Upper lobe of right lung (tissue), 1 donor: ENCODE measurements at regions not wholly inside any gene's neighbourhood (a gene's known extent, or its start where the extent isn't known, plus 50 kb on each side); places are given as distances from the start of the nearest gene placed in this dataset.

Source experiments
- ATAC-seq: fragments of 200-7000 bp; cut with Tn5 transposase; one replicate; pipeline ENCODE4 v1.9.1; 2020; ENCODE audit warnings: mild to moderate bottlenecking, moderate library complexity
- DNase-seq: peaks from one replicate; pipeline ENCODE4 v3.0.0-alpha.2; 2020
- H3K27ac ChIP-seq: fragments of 200-600 bp; one replicate; pipeline ENCODE4 v1.8.0; 2022
- H3K27me3 ChIP-seq: fragments of 200-600 bp; one replicate; pipeline ENCODE4 v1.8.0; 2022; ENCODE audit warnings: mild to moderate bottlenecking
- H3K36me3 ChIP-seq: fragments of 200-600 bp; one replicate; pipeline ENCODE4 v1.8.0; 2022
- H3K4me1 ChIP-seq: fragments of 200-600 bp; one replicate; pipeline ENCODE4 v1.8.0; 2022
- H3K4me3 ChIP-seq: fragments of 200-600 bp; one replicate; pipeline ENCODE4 v1.8.0; 2022; ENCODE audit warnings: mild to moderate bottlenecking
- H3K9me3 ChIP-seq: fragments of 200-600 bp; one replicate; pipeline ENCODE4 v1.8.0; 2022
- intact Hi-C: fragments of 100-400 bp; cut with DNase I; formaldehyde crosslinking; loops from one replicate; pipeline ENCODE4 v1.11.0; 2022
- TF ChIP-seq, protein P1 (sequence below): fragments of 200-600 bp; IDR thresholded peaks from one replicate; pipeline ENCODE4 v1.8.0; 2022; ENCODE audit warnings: antibody characterized with exemption
- donor health status: DM: no; HTN: yes; CAD: no; lungs with severe emphysema.

DNA sequence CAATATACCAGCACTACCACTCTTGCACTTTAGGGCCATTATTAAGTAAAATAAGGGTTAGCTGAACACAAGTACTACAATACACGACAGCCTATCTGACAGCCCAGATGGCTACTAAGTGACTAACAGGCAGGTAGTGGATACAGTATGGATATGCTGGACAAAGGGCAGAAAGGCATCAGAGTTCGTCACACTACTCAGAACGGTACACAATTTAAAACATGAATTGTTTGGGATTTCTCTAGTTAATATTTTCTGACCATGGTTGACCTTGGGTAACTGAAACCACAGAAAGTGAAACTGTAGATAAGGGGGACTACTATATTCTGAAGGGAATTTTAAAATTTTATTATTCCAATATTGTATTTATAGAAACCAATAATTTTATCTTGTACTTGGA, 101.3 kb upstream of the SKAP2 start:
- TF ChIP-seq, protein P1, sequence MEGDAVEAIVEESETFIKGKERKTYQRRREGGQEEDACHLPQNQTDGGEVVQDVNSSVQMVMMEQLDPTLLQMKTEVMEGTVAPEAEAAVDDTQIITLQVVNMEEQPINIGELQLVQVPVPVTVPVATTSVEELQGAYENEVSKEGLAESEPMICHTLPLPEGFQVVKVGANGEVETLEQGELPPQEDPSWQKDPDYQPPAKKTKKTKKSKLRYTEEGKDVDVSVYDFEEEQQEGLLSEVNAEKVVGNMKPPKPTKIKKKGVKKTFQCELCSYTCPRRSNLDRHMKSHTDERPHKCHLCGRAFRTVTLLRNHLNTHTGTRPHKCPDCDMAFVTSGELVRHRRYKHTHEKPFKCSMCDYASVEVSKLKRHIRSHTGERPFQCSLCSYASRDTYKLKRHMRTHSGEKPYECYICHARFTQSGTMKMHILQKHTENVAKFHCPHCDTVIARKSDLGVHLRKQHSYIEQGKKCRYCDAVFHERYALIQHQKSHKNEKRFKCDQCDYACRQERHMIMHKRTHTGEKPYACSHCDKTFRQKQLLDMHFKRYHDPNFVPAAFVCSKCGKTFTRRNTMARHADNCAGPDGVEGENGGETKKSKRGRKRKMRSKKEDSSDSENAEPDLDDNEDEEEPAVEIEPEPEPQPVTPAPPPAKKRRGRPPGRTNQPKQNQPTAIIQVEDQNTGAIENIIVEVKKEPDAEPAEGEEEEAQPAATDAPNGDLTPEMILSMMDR: no peak
- H3K4me3 ChIP-seq: no peak overlapping the region
- no peak for ATAC-seq
- H3K27ac ChIP-seq: no peak overlapping the region
- no peaks in the 10 kb centered on the region for H3K9me3 ChIP-seq
- no peak for DNase-seq
- H3K27me3 ChIP-seq: no peaks in the 10 kb centered on the region
- H3K4me1 ChIP-seq: no peaks in the 10 kb centered on the region
- intact Hi-C loops: no loop called here
- H3K36me3 ChIP-seq: no peaks in the 10 kb centered on the region

DNA sequence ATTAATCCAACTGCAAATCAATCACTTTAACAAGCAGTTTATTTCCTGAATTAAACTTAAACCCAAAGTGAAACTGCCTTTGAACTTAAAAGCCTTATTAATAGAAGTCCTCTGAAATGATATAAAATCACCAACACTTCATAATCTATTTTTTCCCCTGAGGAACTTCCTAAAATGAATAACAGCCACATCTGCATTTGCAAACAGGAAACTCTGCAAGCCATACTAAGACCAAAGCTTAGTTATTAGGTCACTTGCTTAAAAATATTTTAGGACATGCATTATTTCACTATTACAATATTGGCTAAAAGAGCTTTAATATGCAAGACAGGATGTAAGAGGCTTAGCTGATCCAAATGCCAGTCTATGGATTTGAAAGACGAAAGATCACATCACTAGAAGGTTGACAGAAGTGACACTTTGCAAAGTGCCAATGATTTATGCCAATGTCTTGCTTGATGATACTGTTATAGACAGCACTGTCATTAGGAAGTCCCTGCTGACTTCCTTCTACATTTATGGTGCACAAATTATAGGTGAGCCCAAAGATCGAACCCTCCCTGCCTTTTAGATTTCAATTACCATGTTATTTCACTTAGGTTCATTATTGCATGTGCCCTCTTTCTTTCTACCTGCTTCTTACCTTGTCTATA, 99.9 kb upstream of the SKAP2 start:
- Histone ChIP-seq H3K27me3 (no peaks in the 10 kb centered on the region), H3K9me3 (no peaks in the 10 kb centered on the region), H3K36me3 (no peaks in the 10 kb centered on the region), H3K4me3 (no peak overlapping the region), H3K27ac (no peak overlapping the region), H3K4me1 (no peaks in the 10 kb centered on the region)
- DNase-seq (no peak), ATAC-seq (no peak)
- TF ChIP-seq, protein P1: no peak
- intact Hi-C loops: no loop called here

DNA sequence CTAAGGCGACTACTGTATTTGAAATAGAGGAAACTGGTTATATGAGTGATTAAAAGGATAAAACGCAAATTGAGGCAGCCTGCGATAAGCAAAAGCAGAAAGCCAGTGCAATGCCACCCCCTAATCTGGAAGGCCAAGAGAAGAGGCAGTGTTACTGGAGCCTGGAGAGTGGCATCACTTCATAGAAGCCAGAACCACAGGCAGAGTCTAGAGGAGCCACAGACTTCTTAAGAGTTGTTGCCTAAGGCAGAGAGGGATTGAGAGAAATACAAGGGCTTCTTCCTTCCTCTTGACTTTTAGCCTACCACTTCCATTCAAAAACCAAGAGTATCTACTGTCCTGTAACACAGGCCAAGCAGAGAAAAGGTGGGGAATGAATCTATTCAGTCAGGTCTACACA, 94.9 kb upstream of the SKAP2 start:
- Histone ChIP-seq H3K27ac (no peak overlapping the region), H3K4me1 (no peaks in the 10 kb centered on the region), H3K27me3 (peaks cover 2% of the 10 kb centered on the region), H3K36me3 (no peaks in the 10 kb centered on the region), H3K9me3 (no peaks in the 10 kb centered on the region), H3K4me3 (no peak overlapping the region)
- ATAC-seq (no peak), DNase-seq (no peak)
- TF ChIP-seq, protein P1: no peak
- intact Hi-C loops: no loop called here

DNA sequence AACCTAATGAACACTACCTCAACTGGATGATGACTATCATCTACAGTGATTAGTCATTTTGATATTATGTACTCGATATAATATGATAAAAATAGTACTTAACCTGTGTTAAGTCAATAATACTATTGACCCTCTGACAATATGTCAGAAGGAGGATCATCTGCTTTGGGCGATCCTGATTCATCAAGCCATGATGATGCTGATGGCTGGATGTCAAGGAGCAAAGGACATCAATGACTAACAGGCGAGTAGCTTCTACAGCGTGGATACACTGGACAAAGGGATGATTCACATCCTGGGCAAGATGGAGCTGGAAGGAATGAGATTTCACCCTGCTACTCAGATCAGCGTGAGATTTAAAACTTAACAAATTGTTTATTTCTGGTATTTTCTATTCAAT, 94.4 kb upstream of the SKAP2 start:
- Histone ChIP-seq H3K9me3 (no peaks in the 10 kb centered on the region), H3K27ac (no peak overlapping the region), H3K4me3 (no peak overlapping the region), H3K4me1 (no peaks in the 10 kb centered on the region), H3K36me3 (no peaks in the 10 kb centered on the region), H3K27me3 (peaks cover 2% of the 10 kb centered on the region)
- intact Hi-C loops: no loop called here
- no peak for ATAC-seq
- DNase-seq: no peak
- TF ChIP-seq, protein P1: no peak

DNA sequence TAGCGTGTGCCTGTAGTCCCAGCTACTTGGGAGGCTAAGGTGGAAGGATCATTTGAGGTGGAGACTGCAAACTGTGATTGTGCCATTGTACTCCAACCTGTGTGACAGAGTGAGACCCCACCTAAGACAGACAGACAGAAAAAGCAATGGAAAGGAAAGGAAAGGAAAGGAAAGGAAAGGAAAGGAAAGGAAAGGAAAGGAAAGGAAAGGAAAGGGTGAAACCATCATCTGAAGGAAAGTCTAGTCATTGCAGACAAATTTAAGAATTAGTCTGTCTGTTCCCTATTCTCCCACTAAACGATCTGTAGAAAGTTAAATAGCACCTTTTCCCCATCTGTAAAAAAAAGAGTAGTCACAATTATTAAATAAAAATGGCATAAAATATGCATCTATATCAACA, 91.1 kb upstream of the SKAP2 start:
- no peak for ATAC-seq
- Histone ChIP-seq H3K9me3 (no peaks in the 10 kb centered on the region), H3K27ac (no peak overlapping the region), H3K27me3 (peaks cover 2% of the 10 kb centered on the region), H3K36me3 (no peaks in the 10 kb centered on the region), H3K4me3 (no peak overlapping the region), H3K4me1 (no peaks in the 10 kb centered on the region)
- DNase-seq: no peak
- TF ChIP-seq, protein P1: no peak
- intact Hi-C loops: no loop called here

DNA sequence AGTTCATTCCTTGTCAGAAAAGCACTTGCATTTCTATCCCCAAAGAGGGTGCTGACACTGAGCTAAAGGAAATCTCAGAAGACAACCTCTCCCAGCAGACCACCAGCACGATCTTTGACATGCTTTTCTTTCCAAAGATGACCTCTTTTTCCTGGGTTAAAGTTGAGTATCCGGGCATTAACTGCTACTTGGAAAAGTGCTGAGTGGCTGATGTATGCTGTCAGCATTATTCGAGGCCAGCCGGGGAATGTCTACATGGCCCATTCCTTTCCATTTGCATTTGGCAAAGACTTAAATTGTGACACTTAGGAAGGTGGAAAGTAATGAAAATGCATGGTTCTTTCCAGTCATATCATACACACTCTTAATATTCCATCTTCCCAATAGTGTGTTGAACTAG, 90.6 kb upstream of the SKAP2 start:
- intact Hi-C loops: no loop called here
- H3K4me1 ChIP-seq: no peaks in the 10 kb centered on the region
- DNase-seq: no peak

More for the DNA sequence above, 90.6 kb upstream of the SKAP2 start:
- Histone ChIP-seq H3K9me3 (no peaks in the 10 kb centered on the region), H3K27ac (no peak overlapping the region), H3K4me3 (no peak overlapping the region), H3K27me3 (peaks cover 2% of the 10 kb centered on the region), H3K36me3 (no peaks in the 10 kb centered on the region)
- TF ChIP-seq, protein P1: no peak
- no peak for ATAC-seq
